Hypothalamus (tissue), 51 donors: ENCODE measurements at regions not wholly inside any gene's neighbourhood (a gene's known extent, or its start where the extent isn't known, plus 50 kb on each side); places are given as distances from the start of the nearest gene placed in this dataset.
"Not testable (repeated sequence)": the region's sequence is repeated elsewhere in the genome, so short reads cannot be mapped to it uniquely, and the experiment has no call there.

Source experiments
- DNase-seq, 51 donors: peaks; one replicate each; lab custom pipeline; 2025; lab: John Stamatoyannopoulos, UW

DNA sequence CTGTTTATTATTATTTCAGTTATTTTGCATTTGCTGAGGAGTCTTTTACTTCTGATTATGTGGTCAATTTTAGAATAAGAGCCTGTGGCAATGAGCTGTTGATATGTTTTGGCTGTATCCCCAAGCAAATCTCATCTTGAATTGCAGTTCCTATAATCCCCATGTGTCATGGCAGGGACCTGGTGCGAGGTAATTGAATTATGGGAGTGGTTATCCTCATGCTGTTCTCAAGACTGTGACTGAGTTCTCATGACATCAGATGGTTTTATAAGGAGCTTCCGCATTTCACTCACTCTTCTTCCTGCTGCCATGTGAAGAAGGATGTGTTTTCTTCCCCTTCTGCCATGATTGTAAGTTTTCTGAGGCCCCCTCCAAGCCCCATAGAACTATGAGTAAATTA, 114.9 kb upstream of the SLCO6A1 start:
- no peak for DNase-seq

DNA sequence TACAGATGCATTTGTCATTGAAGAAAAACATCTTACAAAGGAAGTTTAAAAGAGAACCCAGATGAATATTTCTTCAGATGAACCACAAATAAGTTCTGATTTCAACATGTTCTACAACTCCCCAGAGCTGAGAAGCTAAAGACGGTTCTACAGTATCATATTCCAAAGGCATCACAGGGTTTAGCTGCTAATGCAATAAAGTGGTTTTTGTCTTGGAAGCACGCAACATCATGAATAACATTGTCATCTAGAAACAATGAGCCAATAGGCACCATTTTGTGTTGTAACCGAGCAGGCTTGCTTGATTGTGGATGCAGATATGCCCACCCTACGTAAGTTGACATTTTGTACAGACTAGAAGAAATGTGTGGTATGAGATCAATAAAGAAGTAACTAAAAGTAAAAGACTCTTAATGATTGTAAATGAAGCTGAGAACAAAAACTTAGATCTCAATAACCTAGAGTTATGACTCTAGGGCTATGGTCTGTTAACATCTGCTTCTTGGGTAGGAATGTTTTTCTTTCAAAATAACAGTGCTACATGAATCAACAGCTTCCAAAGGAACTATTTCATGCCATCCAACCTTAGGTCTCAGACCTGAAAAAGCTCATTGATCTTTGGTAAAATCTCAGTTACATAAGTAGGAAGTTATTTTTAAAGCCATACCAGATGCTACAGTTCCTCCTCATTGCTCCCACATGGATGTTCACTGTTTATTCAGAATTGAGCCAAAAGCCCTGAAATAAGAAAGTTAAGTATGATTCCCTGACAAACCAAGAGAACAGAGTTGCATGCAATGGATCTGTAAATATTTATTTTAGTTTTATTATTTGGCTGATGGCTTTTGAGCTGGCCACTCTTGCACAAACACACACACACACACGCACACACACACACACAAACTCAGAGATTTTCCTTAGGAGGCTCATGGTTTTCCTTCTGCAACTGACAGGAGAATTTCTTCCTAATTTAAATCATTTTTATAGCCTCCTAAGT, 118.7 kb upstream of the SLCO6A1 start:
- DNase-seq: no peak

DNA sequence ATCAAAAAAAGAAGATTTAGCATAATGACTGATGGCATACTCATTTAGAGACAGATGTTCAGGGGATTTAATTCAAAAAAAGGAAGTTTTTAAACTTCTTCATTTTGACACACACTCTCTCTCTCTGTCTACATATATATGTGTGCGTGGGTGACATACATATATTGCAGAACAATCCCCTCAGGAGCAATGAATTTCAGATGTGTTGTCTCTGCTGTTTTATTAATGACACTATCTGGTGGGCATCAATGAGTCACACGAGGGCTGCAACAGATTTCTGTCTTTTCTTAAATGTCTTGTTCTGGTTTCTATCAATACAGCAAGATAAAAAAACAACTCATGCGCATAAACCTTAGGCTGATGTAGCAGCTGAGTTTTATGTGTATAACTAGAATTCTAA, 123.5 kb upstream of the SLCO6A1 start:
- DNase-seq: no peak

- DNase-seq: no peak
Observed at GRCh38 chr5:102623329-102624065, 124.7 kb upstream of the SLCO6A1 start.

DNA sequence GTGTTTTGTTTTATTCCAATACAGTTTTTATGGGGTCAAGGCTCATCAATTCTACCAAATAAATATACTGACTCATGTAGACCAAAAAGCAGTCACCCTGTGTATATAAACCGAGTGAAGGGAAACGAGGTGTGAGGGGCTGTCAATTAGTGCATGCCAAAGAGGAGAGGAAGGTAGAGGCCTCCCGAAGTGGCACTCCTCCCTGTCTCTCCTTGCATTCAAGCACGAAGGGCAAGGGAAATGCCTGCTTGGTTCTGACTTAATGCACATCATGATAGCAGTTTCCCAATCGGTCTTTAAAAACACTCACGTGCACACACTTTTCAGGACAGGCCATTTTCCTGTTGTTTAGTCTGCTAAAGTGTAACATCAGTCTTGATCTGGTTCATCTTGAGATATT, 125.6 kb upstream of the SLCO6A1 start:
- DNase-seq: no peak

DNA sequence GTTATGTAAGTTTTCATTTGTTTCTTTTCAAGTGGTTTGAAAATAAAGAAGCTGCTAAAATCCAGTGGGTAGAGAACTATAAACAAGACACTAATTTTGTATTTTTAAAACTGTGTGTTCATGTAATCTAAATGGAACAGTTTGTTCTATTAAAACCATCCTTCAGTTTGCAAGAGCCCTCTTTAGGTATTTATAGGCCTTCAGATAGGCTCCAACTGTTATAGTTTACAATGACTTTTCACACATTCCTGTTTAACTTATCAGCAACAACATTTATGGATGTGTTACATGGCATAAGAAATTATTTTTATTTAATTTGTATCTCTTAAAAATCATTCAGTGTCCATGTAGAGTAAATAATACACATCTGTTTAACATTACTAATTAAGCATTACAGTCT, 126.7 kb upstream of the SLCO6A1 start:
- DNase-seq: no peak

- DNase-seq: no peak
Observed at GRCh38 chr5:102625928-102626327, 127.1 kb upstream of the SLCO6A1 start.

- no peak for DNase-seq
Observed at GRCh38 chr5:102627315-102627714, 127.8 kb upstream of the PAM start.

GRCh38 chr5:102628441-102629175, 126.5 kb upstream of the PAM start:
- DNase-seq: peak in 1 of 51 donors; percentile 0

DNA sequence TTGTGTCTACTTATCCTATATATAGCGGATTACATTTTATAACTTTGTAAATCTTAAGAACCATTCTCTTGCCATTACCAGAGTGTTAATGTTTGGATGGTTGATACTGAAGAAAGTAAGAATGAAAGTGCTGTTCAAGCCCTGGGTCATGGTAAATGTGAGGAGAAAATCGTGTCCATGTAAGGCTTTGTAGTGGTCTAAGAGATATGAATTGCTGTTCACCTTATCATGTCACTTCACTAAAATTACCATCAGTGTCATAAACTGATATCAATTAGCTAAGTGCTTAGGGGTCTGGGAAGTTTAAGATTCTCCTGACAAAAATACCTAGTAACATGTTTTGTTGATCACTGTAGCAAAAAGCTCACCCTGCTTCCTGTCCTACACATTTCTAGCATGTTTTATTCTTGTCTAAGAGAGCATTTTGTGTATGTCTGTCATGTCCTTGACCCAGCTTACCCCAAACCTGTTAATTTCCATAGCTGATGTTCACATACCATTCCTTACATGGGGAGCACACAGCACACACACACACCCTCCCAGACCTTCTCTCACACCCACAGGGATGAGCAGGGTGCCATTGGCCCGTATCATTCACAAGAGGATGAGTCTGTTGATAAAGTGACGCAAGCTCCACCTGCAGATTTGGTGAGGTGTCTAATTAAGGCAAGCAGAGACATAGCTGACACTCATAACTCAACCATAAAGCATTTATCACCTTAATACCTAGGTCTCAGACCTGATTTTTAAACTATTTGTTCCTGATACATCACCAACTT, 125.1 kb upstream of the PAM start:
- no peak for DNase-seq

DNA sequence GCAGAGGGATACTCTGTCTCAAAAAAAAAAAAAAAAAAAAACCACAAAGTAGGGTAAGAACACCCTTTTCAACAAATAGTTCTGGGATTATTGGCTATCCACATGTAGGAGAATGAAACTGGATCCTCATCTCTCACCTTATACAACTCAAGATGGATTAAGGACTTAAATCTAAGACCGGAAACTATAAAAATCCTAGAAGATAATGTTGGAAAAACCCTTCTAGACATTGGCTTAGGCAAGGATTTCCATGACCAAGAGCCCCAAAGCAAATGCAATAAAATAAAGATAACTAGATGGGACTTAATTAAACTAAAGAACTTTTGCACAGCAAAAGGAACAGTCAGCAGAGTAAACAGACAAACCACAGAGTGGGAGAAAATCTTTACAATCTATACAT, 119.7 kb upstream of the PAM start:
- not testable (repeated sequence) for DNase-seq

DNA sequence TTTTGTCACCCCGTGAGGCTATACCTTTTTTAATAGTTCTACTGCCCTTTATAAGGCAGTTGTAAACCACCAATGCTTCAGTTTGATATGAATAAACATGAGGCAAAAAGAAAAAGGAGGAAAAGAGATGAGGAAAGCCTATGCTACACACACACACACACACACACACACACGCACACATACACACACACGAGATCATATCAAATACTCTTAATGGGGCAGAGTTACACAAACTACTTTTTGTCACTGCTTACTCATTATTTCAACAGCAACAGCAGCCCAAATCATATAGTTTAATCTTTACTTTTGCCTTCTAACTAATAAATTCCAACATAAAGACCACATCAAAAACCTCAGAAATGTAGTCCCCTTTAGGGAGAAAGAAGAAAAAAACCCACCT, 116.8 kb upstream of the PAM start:
- no peak for DNase-seq

- DNase-seq: no peak
Observed at GRCh38 chr5:102638912-102639652, 116.0 kb upstream of the PAM start.

GRCh38 chr5:102649731-102650130, 105.4 kb upstream of the PAM start:
- no peak for DNase-seq

GRCh38 chr5:102651466-102651865, 103.6 kb upstream of the PAM start:
- no peak for DNase-seq

DNA sequence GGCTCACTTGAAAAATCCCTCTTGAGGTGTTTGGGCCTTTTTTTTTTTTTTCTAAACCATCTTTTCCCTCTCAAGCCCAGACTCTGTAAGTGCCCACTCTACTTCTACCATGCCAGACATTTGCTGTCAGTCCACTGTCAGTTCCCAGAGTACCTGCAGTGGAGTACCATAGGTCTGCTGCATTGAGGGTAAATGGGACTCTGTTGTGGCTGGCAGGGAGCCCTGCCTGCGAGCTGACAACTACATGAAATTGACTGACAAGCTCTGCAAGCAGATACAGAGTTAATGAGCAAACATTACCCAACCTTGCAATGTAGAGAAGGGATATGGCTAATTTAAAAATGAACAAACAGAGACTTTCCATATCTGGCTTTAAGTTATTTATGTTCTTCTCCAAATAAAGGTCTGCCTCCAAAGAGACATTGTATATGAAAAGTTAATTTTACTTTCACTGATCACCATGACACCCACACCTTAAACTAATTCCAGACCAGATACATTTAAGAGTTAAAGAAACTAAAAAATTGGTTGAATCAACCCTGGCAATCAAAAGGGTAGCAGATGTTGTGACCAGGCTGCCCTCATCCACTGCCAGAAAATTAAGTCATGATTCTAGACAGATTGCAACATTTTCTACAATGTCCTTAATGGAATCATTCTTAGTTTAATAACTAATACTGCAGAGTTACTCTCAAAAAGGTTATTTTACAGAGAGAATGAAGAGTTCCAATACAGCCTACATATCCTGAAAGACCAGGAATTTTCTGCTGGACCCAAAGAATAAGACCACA, 100.4 kb upstream of the PAM start:
- DNase-seq: no peak

- DNase-seq: no peak
Observed at GRCh38 chr5:102659151-102659550, 96.0 kb upstream of the PAM start.

DNA sequence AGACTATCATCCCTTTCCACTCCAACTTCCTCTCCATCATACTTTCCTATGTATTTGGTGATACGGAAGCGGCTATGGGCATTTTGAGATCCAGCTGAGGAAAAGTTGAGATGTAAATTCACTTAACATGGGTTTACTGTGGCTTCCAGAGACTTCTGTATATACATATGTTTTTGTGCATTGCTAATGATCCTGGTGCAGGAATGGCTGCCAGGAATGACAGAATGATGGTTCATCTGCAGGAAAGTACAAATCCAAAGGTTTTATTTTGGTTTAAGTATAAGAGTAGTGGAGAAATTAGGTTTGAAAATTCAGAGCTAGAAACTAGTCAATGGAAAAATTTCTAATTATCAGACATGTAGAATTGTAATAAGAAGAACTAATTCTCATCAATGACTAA, 95.0 kb upstream of the PAM start:
- DNase-seq: no peak
